Osteocyte (in vitro differentiated cells): ENCODE measurements at regions not wholly inside any gene's neighbourhood (a gene's known extent, or its start where the extent isn't known, plus 50 kb on each side); places are given as distances from the start of the nearest gene placed in this dataset.

Experiments
- DNase-seq: peaks from one replicate; pipeline ENCODE4 v3.0.0; 2021; ENCODE audit warnings: mixed read lengths; ENCODE audit not compliant: unreplicated experiment; ENCODE audit errors: extremely low spot score
- H3K27ac Mint-ChIP-seq: one replicate; pipeline ENCODE4 v1.8.0; 2021; ENCODE audit warnings: mild to moderate bottlenecking, mixed read lengths; ENCODE audit not compliant: unreplicated experiment
- H3K27me3 Mint-ChIP-seq: one replicate; pipeline ENCODE4 v1.8.0; 2021; ENCODE audit warnings: mixed read lengths; ENCODE audit not compliant: unreplicated experiment
- H3K36me3 Mint-ChIP-seq: one replicate; pipeline ENCODE4 v1.8.0; 2021; ENCODE audit warnings: mixed read lengths; ENCODE audit not compliant: unreplicated experiment
- H3K4me1 Mint-ChIP-seq: one replicate; pipeline ENCODE4 v1.8.0; 2021; ENCODE audit warnings: mixed read lengths; ENCODE audit not compliant: unreplicated experiment
- H3K4me3 Mint-ChIP-seq: one replicate; pipeline ENCODE4 v1.8.0; 2021; ENCODE audit warnings: mild to moderate bottlenecking, moderate library complexity, mixed read lengths; ENCODE audit not compliant: unreplicated experiment
- H3K9me3 Mint-ChIP-seq: one replicate; pipeline ENCODE4 v1.8.0; 2021; ENCODE audit warnings: mixed read lengths; ENCODE audit not compliant: unreplicated experiment
- CTCF ChIP-seq: fragments of 200-600 bp; sonication (generic); IDR thresholded peaks from 2 replicates; pipeline ENCODE4 v1.5.0; 2021; ENCODE audit warnings: antibody characterized with exemption, mild to moderate bottlenecking, moderate library complexity

- TF ChIP-seq CTCF = no peak
- no peaks in the 10 kb centered on the region for H3K9me3 Mint-ChIP-seq
- no peaks in the 10 kb centered on the region for H3K36me3 Mint-ChIP-seq
- no peak overlapping the region for H3K27ac Mint-ChIP-seq
- no peaks in the 10 kb centered on the region for H3K4me1 Mint-ChIP-seq
- no peak for DNase-seq
- H3K4me3 Mint-ChIP-seq = no peak overlapping the region
- no peaks in the 10 kb centered on the region for H3K27me3 Mint-ChIP-seq
These were observed 163.9 kb downstream of the OLFM1 start for GRCh38 chr9:135251331-135251761.

- no peaks in the 10 kb centered on the region for H3K27me3 Mint-ChIP-seq
- no peak overlapping the region for H3K4me3 Mint-ChIP-seq
- H3K36me3 Mint-ChIP-seq = no peaks in the 10 kb centered on the region
- no peak for TF ChIP-seq CTCF
- no peaks in the 10 kb centered on the region for H3K9me3 Mint-ChIP-seq
- H3K4me1 Mint-ChIP-seq = no peaks in the 10 kb centered on the region
- no peak for DNase-seq
- no peak overlapping the region for H3K27ac Mint-ChIP-seq
These were observed 164.7 kb downstream of the OLFM1 start for GRCh38 chr9:135251996-135252760.

- Mint-ChIP-seq H3K36me3 (no peaks in the 10 kb centered on the region), H3K27me3 (no peaks in the 10 kb centered on the region), H3K9me3 (no peaks in the 10 kb centered on the region), H3K4me1 (no peaks in the 10 kb centered on the region), H3K4me3 (no peak overlapping the region), H3K27ac (no peak overlapping the region)
- no peak for DNase-seq
- no peak for TF ChIP-seq CTCF
These were observed 165.5 kb downstream of the OLFM1 start for GRCh38 chr9:135252980-135253304.

GRCh38 chr9:135253305-135254004, 166.0 kb downstream of the OLFM1 start:
- no peak for TF ChIP-seq CTCF
- Mint-ChIP-seq H3K9me3 (no peaks in the 10 kb centered on the region), H3K27ac (no peak overlapping the region), H3K36me3 (no peaks in the 10 kb centered on the region), H3K4me3 (no peak overlapping the region), H3K27me3 (no peaks in the 10 kb centered on the region), H3K4me1 (no peaks in the 10 kb centered on the region)
- DNase-seq = no peak

GRCh38 chr9:135254176-135255032, 166.9 kb downstream of the OLFM1 start:
- no peak overlapping the region for H3K27ac Mint-ChIP-seq
- no peaks in the 10 kb centered on the region for H3K4me1 Mint-ChIP-seq
- no peaks in the 10 kb centered on the region for H3K9me3 Mint-ChIP-seq
- no peak overlapping the region for H3K4me3 Mint-ChIP-seq
- H3K27me3 Mint-ChIP-seq = no peaks in the 10 kb centered on the region
- H3K36me3 Mint-ChIP-seq = no peaks in the 10 kb centered on the region
- DNase-seq = no peak
- TF ChIP-seq CTCF = no peak
